K562 (cell line): ENCODE measurements at regions not wholly inside any gene's neighbourhood (a gene's known extent, or its start where the extent isn't known, plus 50 kb on each side); places are given as distances from the start of the nearest gene placed in this dataset.

Source experiments
- ATAC-seq: fragments of 200-7000 bp; cut with Tn5 transposase; 3 replicates; pipeline ENCODE4 v1.9.1; 2020; ENCODE audit warnings: moderate library complexity
- BruUV-seq: library from RNA; stranded (reverse); fragments of 400-500 nt; replicated peaks from 2 replicates; lab custom pipeline; 2021; lab: Mats Ljungman, UMichigan
- CTCF ChIA-PET: fragments of 300-600 bp; formaldehyde crosslinking; extraction: SDS; loops from one replicate; lab custom pipeline; 2021; ENCODE audit warnings: low intra/inter-chr PET ratio; lab: Yijun Ruan, JAX
- POLR2A ChIA-PET: fragments of 300-600, 350-650 bp; sonication (Branson Sonifier 250); formaldehyde crosslinking; extraction: SDS; loops from one replicate; lab custom pipeline; 2021; ENCODE audit warnings: antibody characterized with exemption, inconsistent platforms; lab: Yijun Ruan, JAX
- DNase-seq, 4 experiments: peaks; one replicate each; pipeline versions ENCODE4 v3.0.0 to v3.0.0-alpha.2; 2011 to 2018; ENCODE audit warnings: low spot score in 3 of 4, mixed read lengths in 3 of 4; ENCODE audit errors: extremely low read depth in 1 of 4
- FAIRE-seq: peaks from 2 replicates; lab custom pipeline; 2011; peaks lifted over from hg19 to GRCh38; lab: Jason Lieb, UNC
- H2AFZ ChIP-seq: 2 replicates; pipeline ENCODE4 v1.6.0; 2011; ENCODE audit warnings: low read depth, low read length, control low read depth, inconsistent platforms
- H3K27ac ChIP-seq: fragments of 200-600 bp; 3 replicates; pipeline ENCODE4 v1.8.0; 2011; ENCODE audit warnings: low read depth, mild to moderate bottlenecking, control low read depth, inconsistent platforms, low read length, moderate library complexity, mixed read lengths; ENCODE audit errors: extremely low read depth
- H3K27me3 ChIP-seq, 2 experiments: fragments of 300-600 bp in 1 of 2; 2 replicates in 1 of 2; 3 replicates in 1 of 2; pipeline versions ENCODE4 v1.6.0 to v1.8.0; 2011; ENCODE audit warnings: inconsistent platforms in 2 of 2, low read length in 2 of 2, mild to moderate bottlenecking in 1 of 2, mixed read lengths in 1 of 2, moderate library complexity in 1 of 2; ENCODE audit not compliant: control insufficient read depth in 2 of 2, insufficient read depth in 2 of 2
- H3K36me3 ChIP-seq: fragments of 300-600 bp; 3 replicates; pipeline ENCODE4 v1.8.0; 2011; ENCODE audit warnings: mild to moderate bottlenecking, low read length, inconsistent platforms; ENCODE audit not compliant: control insufficient read depth, insufficient read depth
- H3K4me1 ChIP-seq, 2 experiments: fragments of 200-600 bp in 1 of 2; replicated peaks in 1 of 2; 2 replicates in 1 of 2; 3 replicates in 1 of 2; pipeline versions ENCODE4 v1.5.1 to v1.8.0; 2011; ENCODE audit warnings: inconsistent platforms in 2 of 2, low read length in 2 of 2, mild to moderate bottlenecking in 1 of 2, mixed read lengths in 1 of 2, moderate library complexity in 1 of 2; ENCODE audit not compliant: control insufficient read depth in 2 of 2, insufficient read depth in 2 of 2
- H3K4me2 ChIP-seq: 2 replicates; pipeline ENCODE4 v1.6.1; 2011; ENCODE audit warnings: low read length, control low read depth, inconsistent platforms, mixed read lengths; ENCODE audit not compliant: insufficient read depth
- H3K4me3 ChIP-seq: fragments of 200-600 bp; sonication (generic), shearing (Covaris generic); 2 replicates; pipeline ENCODE4 v1.5.1; 2016; ENCODE audit warnings: control low read depth, inconsistent platforms
- H3K79me2 ChIP-seq: fragments of 200-600 bp; 3 replicates; pipeline ENCODE4 v1.8.0; 2011; ENCODE audit warnings: low read length, inconsistent platforms; ENCODE audit not compliant: control insufficient read depth, insufficient read depth
- H3K9ac ChIP-seq, 2 experiments: 2 replicates each; pipeline versions ENCODE4 v1.6.0 to v1.6.1; 2011; ENCODE audit warnings: low read depth in 2 of 2, low read length in 2 of 2, control low read depth in 1 of 2, inconsistent platforms in 1 of 2, mild to moderate bottlenecking in 1 of 2, mixed read lengths in 1 of 2; ENCODE audit not compliant: insufficient read depth in 1 of 2
- H3K9me1 ChIP-seq: one replicate; pipeline ENCODE4 v1.6.0; 2011; ENCODE audit warnings: inconsistent platforms, mild to moderate bottlenecking, low read length, moderate library complexity; ENCODE audit not compliant: control insufficient read depth, insufficient read depth
- H3K9me3 ChIP-seq: replicated peaks from 2 replicates; pipeline ENCODE4 v1.5.1; 2011; ENCODE audit warnings: low read depth, low read length, inconsistent platforms; ENCODE audit not compliant: control insufficient read depth, insufficient read depth
- H4K20me1 ChIP-seq: replicated peaks from 2 replicates; pipeline ENCODE4 v1.6.1; 2011; ENCODE audit warnings: low read length, inconsistent platforms, mixed read lengths; ENCODE audit not compliant: control insufficient read depth, insufficient read depth
- FUS ChIP-seq: fragments of 200-400 bp; formaldehyde crosslinking; optimal IDR thresholded peaks from 2 replicates; pipeline ENCODE3; 2017; ENCODE audit warnings: low read depth, low read length
- GTF3C2 ChIP-seq: IDR thresholded peaks from 3 replicates; pipeline ENCODE4 v1.6.1; 2011; ENCODE audit warnings: borderline replicate concordance, mild to moderate bottlenecking, moderate library complexity; ENCODE audit not compliant: insufficient read length; ENCODE audit errors: extremely low read depth
- NR2F6 ChIP-seq: fragments of 450-650 bp; formaldehyde crosslinking; IDR thresholded peaks from 2 replicates; pipeline ENCODE4 v1.4.0; 2020; ENCODE audit warnings: mild to moderate bottlenecking
- PTTG1 ChIP-seq: fragments of 450-650 bp; IDR thresholded peaks from 2 replicates; pipeline ENCODE4 v1.6.1; 2016; ENCODE audit warnings: low read depth, mild to moderate bottlenecking, missing genetic modification characterization, missing compliant biosample characterization
- RHOXF2B ChIP-seq: fragments of 250-450 bp; sonication (Bioruptor Pico); conservative IDR thresholded peaks from 2 replicates; pipeline ENCODE4 v1.5.1; 2021
- in situ Hi-C: fragments of 300-500 bp; cut with MboI; formaldehyde crosslinking; loops from 4 replicates; pipeline ENCODE4 v1.15.0; 2018; ENCODE audit warnings: inconsistent platforms, mixed read lengths
- intact Hi-C: fragments of 100-400 bp; cut with micrococcal nuclease; formaldehyde crosslinking; loops from 2 replicates; pipeline ENCODE4 v1.14.2; 2022
- TF ChIP-seq, protein P1 (sequence below), 2 experiments: fragments of 450-650 bp; formaldehyde crosslinking in 1 of 2; IDR thresholded peaks; 2 replicates each; pipeline versions ENCODE4 v1.4.0 to v1.6.1; 2014 to 2020; ENCODE audit warnings: mild to moderate bottlenecking in 2 of 2, borderline replicate concordance in 1 of 2, low read depth in 1 of 2

GRCh38 chr4:135267148-135267865 is 1065.7 kb upstream of the PABPC4L start (continued):
- no peak for TF ChIP-seq PTTG1 (tag)
- TF ChIP-seq, all 486 proteins: peak for 0

- FAIRE-seq (no peak), DNase-seq (no peak), ATAC-seq (no peak)
- Histone ChIP-seq H4K20me1 (no peaks in the 10 kb centered on the region), H3K4me3 (no peak overlapping the region), H2AFZ (no peak overlapping the region), H3K9ac (no peak overlapping the region), H3K9me1 (no peaks in the 10 kb centered on the region), H3K36me3 (no peaks in the 10 kb centered on the region), H3K4me1 (no peaks in the 10 kb centered on the region), H3K79me2 (no peaks in the 10 kb centered on the region), H3K27me3 (no peaks in the 10 kb centered on the region), H3K9me3 (no peaks in the 10 kb centered on the region), H3K4me2 (no peak overlapping the region), H3K27ac (no peak overlapping the region)
- in situ Hi-C loops (no loop called here), intact Hi-C loops (no loop called here)
- CTCF ChIA-PET, result no interaction called here
- POLR2A ChIA-PET, result no interaction called here
- no TSS peak for BruUV-seq
- no peak for TF ChIP-seq RHOXF2B
- TF ChIP-seq, protein P1, sequence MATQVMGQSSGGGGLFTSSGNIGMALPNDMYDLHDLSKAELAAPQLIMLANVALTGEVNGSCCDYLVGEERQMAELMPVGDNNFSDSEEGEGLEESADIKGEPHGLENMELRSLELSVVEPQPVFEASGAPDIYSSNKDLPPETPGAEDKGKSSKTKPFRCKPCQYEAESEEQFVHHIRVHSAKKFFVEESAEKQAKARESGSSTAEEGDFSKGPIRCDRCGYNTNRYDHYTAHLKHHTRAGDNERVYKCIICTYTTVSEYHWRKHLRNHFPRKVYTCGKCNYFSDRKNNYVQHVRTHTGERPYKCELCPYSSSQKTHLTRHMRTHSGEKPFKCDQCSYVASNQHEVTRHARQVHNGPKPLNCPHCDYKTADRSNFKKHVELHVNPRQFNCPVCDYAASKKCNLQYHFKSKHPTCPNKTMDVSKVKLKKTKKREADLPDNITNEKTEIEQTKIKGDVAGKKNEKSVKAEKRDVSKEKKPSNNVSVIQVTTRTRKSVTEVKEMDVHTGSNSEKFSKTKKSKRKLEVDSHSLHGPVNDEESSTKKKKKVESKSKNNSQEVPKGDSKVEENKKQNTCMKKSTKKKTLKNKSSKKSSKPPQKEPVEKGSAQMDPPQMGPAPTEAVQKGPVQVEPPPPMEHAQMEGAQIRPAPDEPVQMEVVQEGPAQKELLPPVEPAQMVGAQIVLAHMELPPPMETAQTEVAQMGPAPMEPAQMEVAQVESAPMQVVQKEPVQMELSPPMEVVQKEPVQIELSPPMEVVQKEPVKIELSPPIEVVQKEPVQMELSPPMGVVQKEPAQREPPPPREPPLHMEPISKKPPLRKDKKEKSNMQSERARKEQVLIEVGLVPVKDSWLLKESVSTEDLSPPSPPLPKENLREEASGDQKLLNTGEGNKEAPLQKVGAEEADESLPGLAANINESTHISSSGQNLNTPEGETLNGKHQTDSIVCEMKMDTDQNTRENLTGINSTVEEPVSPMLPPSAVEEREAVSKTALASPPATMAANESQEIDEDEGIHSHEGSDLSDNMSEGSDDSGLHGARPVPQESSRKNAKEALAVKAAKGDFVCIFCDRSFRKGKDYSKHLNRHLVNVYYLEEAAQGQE (IDR thresholded peaks at IDR 0.05; ENCODE audit: borderline replicate concordance), result no peak
- TF ChIP-seq, protein P1 (CRISPR knock-in tag; IDR thresholded peaks at IDR 0.05; ENCODE audit: low read depth), result no peak
- no peak for TF ChIP-seq FUS
- TF ChIP-seq NR2F6 (CRISPR knock-in tag), result no peak
- TF ChIP-seq GTF3C2, result no peak
These were observed 1054.5 kb upstream of the PABPC4L start for GRCh38 chr4:135256111-135256510.
